GM12878 (cell line): ENCODE measurements at regions not wholly inside any gene's neighbourhood (a gene's known extent, or its start where the extent isn't known, plus 50 kb on each side); places are given as distances from the start of the nearest gene placed in this dataset.
"Not testable (repeated sequence)": the region's sequence is repeated elsewhere in the genome, so short reads cannot be mapped to it uniquely, and the experiment has no call there.

Experiments
- EED ChIP-seq: sonication (generic); IDR thresholded peaks from 2 replicates; pipeline ENCODE4 v1.6.1; 2016; ENCODE audit warnings: antibody characterized with exemption, low read depth
- EZH2 ChIP-seq: IDR thresholded peaks from 2 replicates; pipeline ENCODE4 v1.6.1; 2012; ENCODE audit warnings: low read depth, mild to moderate bottlenecking, control low read depth, inconsistent platforms, low read length, borderline replicate concordance; ENCODE audit not compliant: control insufficient read depth
- GABPA ChIP-seq: IDR thresholded peaks from 2 replicates; pipeline ENCODE4 v1.6.1; 2014; ENCODE audit warnings: antibody characterized with exemption, low read depth, mild to moderate bottlenecking, inconsistent platforms
- RCOR1 ChIP-seq: conservative IDR thresholded peaks from 2 replicates; pipeline ENCODE4 v1.6.1; 2012; ENCODE audit warnings: low read depth, low read length, improper control_type of control experiment
- SP1 ChIP-seq: IDR thresholded peaks from one replicate; pipeline ENCODE4 v1.6.1; 2011; ENCODE audit warnings: low read depth, low read length
- SREBF2 ChIP-seq: IDR thresholded peaks from 2 replicates; pipeline ENCODE4 v1.6.1; 2012; ENCODE audit warnings: mild to moderate bottlenecking, low read length
- TCF7 ChIP-seq: IDR thresholded peaks from 2 replicates; pipeline ENCODE4 v1.6.1; 2014; ENCODE audit warnings: antibody characterized with exemption, borderline replicate concordance
- YY1 ChIP-seq: IDR thresholded peaks from 2 replicates; pipeline ENCODE4 v1.6.1; 2011; ENCODE audit warnings: low read depth, mild to moderate bottlenecking, low read length
- ZNF622 ChIP-seq: fragments of 450-650 bp; IDR thresholded peaks from 2 replicates; pipeline ENCODE4 v1.6.1; 2017; ENCODE audit warnings: mild to moderate bottlenecking, inconsistent platforms
- TF ChIP-seq, protein P1 (sequence below), 3 experiments: IDR thresholded peaks in 2 of 3; conservative IDR thresholded peaks in 1 of 3; 2 replicates each; pipeline ENCODE4 v1.5.1; 2011; ENCODE audit warnings: low read depth in 3 of 3, low read length in 3 of 3, mild to moderate bottlenecking in 3 of 3, control low read depth in 2 of 3, moderate library complexity in 2 of 3, inconsistent platforms in 1 of 3, mixed read lengths in 1 of 3; ENCODE audit not compliant: control insufficient read depth in 2 of 3, insufficient read depth in 1 of 3; ENCODE audit errors: extremely low read depth in 1 of 3
- TF ChIP-seq, protein P2 (sequence below): fragments of 450-650 bp; IDR thresholded peaks from 2 replicates; pipeline ENCODE4 v1.6.1; 2016; ENCODE audit warnings: mild to moderate bottlenecking, moderate library complexity, borderline replicate concordance
- TF ChIP-seq, protein P3 (sequence below): fragments of 450-650 bp; IDR thresholded peaks from 2 replicates; pipeline ENCODE4 v1.6.1; 2017; ENCODE audit warnings: mild to moderate bottlenecking

DNA sequence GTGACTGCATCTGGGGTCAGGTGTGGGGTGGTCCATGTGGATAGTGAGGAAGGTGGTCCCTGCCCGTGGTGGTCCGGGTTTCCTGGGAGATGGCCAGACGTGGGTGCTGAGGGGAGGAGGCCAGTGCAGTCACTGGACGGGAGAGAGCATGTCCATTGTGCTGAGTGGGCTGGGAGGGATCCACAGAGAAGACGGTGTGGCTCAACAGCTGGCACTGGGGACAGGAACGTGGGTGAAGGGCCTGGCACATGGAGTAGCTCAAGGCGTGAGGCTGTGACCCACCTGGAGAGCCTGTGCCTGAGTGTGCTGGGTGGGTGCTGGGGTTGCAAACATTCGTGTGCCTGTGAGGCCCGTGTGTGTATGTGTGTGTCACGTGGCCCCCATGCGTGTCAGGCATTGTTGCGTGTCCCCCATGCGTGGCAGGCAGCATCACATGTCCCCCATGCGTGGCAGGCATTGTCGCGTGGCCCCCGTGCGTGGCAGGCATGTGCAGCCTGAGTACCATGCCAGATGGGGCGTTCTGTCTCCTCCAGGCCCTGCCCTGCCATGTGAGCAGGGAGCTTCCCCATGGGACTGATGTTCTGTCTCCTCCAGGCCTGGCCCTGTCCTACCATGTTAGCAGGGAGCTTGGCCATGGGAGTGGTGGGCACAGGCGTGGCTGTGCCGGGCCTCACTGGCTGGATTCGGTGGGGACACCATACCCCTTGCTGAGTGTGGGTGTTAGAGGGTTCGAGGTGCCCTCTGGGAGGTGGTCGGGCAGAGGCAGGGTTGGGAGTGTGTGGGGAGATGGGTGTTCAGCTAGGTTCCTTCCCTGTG is 89.8 kb downstream of the TMEM121 start:
- not testable (repeated sequence) for TF ChIP-seq RCOR1, SREBF2, GABPA, TCF7, SP1, YY1, EZH2, ZNF622, EED
- TF ChIP-seq, protein P1, sequence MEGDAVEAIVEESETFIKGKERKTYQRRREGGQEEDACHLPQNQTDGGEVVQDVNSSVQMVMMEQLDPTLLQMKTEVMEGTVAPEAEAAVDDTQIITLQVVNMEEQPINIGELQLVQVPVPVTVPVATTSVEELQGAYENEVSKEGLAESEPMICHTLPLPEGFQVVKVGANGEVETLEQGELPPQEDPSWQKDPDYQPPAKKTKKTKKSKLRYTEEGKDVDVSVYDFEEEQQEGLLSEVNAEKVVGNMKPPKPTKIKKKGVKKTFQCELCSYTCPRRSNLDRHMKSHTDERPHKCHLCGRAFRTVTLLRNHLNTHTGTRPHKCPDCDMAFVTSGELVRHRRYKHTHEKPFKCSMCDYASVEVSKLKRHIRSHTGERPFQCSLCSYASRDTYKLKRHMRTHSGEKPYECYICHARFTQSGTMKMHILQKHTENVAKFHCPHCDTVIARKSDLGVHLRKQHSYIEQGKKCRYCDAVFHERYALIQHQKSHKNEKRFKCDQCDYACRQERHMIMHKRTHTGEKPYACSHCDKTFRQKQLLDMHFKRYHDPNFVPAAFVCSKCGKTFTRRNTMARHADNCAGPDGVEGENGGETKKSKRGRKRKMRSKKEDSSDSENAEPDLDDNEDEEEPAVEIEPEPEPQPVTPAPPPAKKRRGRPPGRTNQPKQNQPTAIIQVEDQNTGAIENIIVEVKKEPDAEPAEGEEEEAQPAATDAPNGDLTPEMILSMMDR (IDR thresholded peaks at IDR 0.05 in 2 of 3, conservative IDR thresholded peaks at IDR 0.05 in 1 of 3; ENCODE audit: control insufficient read depth in 2 of 3, extremely low read depth in 1 of 3, insufficient read depth in 1 of 3, low read depth in 3 of 3, low read length in 3 of 3): not testable (repeated sequence)
- TF ChIP-seq, protein P2, sequence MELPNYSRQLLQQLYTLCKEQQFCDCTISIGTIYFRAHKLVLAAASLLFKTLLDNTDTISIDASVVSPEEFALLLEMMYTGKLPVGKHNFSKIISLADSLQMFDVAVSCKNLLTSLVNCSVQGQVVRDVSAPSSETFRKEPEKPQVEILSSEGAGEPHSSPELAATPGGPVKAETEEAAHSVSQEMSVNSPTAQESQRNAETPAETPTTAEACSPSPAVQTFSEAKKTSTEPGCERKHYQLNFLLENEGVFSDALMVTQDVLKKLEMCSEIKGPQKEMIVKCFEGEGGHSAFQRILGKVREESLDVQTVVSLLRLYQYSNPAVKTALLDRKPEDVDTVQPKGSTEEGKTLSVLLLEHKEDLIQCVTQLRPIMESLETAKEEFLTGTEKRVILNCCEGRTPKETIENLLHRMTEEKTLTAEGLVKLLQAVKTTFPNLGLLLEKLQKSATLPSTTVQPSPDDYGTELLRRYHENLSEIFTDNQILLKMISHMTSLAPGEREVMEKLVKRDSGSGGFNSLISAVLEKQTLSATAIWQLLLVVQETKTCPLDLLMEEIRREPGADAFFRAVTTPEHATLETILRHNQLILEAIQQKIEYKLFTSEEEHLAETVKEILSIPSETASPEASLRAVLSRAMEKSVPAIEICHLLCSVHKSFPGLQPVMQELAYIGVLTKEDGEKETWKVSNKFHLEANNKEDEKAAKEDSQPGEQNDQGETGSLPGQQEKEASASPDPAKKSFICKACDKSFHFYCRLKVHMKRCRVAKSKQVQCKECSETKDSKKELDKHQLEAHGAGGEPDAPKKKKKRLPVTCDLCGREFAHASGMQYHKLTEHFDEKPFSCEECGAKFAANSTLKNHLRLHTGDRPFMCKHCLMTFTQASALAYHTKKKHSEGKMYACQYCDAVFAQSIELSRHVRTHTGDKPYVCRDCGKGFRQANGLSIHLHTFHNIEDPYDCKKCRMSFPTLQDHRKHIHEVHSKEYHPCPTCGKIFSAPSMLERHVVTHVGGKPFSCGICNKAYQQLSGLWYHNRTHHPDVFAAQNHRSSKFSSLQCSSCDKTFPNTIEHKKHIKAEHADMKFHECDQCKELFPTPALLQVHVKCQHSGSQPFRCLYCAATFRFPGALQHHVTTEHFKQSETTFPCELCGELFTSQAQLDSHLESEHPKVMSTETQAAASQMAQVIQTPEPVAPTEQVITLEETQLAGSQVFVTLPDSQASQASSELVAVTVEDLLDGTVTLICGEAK: not testable (repeated sequence)
- TF ChIP-seq, protein P3, sequence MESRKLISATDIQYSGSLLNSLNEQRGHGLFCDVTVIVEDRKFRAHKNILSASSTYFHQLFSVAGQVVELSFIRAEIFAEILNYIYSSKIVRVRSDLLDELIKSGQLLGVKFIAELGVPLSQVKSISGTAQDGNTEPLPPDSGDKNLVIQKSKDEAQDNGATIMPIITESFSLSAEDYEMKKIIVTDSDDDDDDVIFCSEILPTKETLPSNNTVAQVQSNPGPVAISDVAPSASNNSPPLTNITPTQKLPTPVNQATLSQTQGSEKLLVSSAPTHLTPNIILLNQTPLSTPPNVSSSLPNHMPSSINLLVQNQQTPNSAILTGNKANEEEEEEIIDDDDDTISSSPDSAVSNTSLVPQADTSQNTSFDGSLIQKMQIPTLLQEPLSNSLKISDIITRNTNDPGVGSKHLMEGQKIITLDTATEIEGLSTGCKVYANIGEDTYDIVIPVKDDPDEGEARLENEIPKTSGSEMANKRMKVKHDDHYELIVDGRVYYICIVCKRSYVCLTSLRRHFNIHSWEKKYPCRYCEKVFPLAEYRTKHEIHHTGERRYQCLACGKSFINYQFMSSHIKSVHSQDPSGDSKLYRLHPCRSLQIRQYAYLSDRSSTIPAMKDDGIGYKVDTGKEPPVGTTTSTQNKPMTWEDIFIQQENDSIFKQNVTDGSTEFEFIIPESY: not testable (repeated sequence)
